Left lung (tissue), 4 donors: ENCODE measurements at regions not wholly inside any gene's neighbourhood (a gene's known extent, or its start where the extent isn't known, plus 50 kb on each side); places are given as distances from the start of the nearest gene placed in this dataset.

Experiments
- ATAC-seq: fragments of 200-7000 bp; cut with Tn5 transposase; one replicate; pipeline ENCODE4 v1.9.1; 2020; ENCODE audit warnings: moderate library complexity
- DNase-seq, 4 donors: peaks; one replicate each; pipeline ENCODE4 v3.0.0-alpha.2; 2013 to 2020
- H3K27ac ChIP-seq, 2 donors: fragments of 200-600 bp; sonication (generic) in 1 of 2; one replicate each; pipeline versions ENCODE4 v1.5.0 to v1.8.0; 2020 to 2021
- H3K27me3 ChIP-seq, 2 donors: fragments of 200-600 bp; sonication (generic) in 1 of 2; one replicate each; pipeline versions ENCODE4 v1.5.0 to v1.8.0; 2020 to 2021
- H3K36me3 ChIP-seq, 2 donors: fragments of 200-600 bp; sonication (generic) in 1 of 2; one replicate each; pipeline versions ENCODE4 v1.5.0 to v1.8.0; 2020 to 2021
- H3K4me1 ChIP-seq, 2 donors: fragments of 200-600 bp; one replicate each; pipeline ENCODE4 v1.8.0; 2021
- H3K4me3 ChIP-seq, 2 donors: fragments of 200-600 bp; sonication (generic) in 1 of 2; one replicate each; pipeline versions ENCODE4 v1.5.0 to v1.8.0; 2020 to 2021; ENCODE audit warnings: mild to moderate bottlenecking in 1 of 2
- H3K9me3 ChIP-seq, 2 donors: fragments of 200-600 bp; sonication (generic) in 1 of 2; one replicate each; pipeline versions ENCODE4 v1.5.0 to v1.8.0; 2020 to 2021
- intact Hi-C, 2 donors: fragments of 100-400 bp; cut with DNase I; formaldehyde crosslinking; loops; one replicate each; pipeline versions ENCODE4 v1.11.2 to v1.14.2; 2022
- TF ChIP-seq, protein P1 (sequence below), 2 donors: fragments of 200-600 bp; sonication (generic) in 1 of 2; IDR thresholded peaks; one replicate each; pipeline versions ENCODE4 v1.5.0 to v1.8.0; 2021; ENCODE audit warnings: antibody characterized with exemption in 2 of 2
- donor health status: DM: no; HTN: yes; CAD: no.
- donor health status: DM: no; HTN: no; CAD: no.

DNA sequence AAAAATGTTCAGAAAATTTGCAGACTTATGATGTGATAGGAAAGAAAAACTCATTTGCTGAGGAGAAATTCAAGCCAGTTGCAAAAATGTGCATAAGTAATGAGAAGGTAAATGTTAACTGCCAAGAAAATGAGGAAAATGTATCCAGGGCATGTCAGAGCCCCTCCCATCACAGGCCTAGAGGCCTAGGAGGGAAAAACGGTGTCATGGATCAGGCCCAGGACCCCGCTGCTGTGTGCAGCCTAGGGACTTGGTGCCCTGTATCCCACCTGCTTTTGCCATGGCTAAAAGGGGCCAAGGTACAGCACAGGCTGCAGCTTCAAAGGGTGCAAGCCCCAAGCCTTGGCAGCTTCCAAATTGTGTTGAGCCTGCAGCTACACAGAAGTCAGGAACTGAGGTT, 214.0 kb upstream of the ADGRL4 start:
- no peaks in the 10 kb centered on the region for H3K4me1 ChIP-seq

DNA sequence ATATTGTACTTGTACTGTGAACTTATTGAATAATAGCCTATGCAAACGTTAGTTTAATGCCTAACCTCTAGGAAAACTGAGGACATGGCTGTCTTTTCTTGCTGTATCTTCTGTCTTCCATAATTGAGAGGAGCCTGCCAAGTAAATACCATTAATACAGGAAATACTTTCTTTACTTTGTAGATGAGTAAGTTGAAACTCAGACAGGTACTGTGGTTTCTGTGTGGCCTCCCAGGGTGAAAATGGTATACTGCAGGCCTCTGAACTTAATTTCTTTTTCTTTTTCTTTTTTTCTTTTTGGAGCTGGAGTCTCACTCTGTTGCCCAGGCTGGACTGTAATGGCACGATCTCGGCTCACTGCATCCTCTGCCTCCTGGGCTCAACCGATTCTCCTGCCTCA, 208.8 kb upstream of the ADGRL4 start:
- DNase-seq (no peak), ATAC-seq (no peak)
- Histone ChIP-seq H3K4me3 (no peak overlapping the region), H3K27me3 (no peaks in the 10 kb centered on the region), H3K4me1 (no peaks in the 10 kb centered on the region), H3K27ac (no peak overlapping the region), H3K9me3 (peaks cover 0 to 10% of the 10 kb centered on the region in 2 donors), H3K36me3 (no peaks in the 10 kb centered on the region)
- intact Hi-C loops, result no loop called here
- TF ChIP-seq, protein P1, sequence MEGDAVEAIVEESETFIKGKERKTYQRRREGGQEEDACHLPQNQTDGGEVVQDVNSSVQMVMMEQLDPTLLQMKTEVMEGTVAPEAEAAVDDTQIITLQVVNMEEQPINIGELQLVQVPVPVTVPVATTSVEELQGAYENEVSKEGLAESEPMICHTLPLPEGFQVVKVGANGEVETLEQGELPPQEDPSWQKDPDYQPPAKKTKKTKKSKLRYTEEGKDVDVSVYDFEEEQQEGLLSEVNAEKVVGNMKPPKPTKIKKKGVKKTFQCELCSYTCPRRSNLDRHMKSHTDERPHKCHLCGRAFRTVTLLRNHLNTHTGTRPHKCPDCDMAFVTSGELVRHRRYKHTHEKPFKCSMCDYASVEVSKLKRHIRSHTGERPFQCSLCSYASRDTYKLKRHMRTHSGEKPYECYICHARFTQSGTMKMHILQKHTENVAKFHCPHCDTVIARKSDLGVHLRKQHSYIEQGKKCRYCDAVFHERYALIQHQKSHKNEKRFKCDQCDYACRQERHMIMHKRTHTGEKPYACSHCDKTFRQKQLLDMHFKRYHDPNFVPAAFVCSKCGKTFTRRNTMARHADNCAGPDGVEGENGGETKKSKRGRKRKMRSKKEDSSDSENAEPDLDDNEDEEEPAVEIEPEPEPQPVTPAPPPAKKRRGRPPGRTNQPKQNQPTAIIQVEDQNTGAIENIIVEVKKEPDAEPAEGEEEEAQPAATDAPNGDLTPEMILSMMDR (IDR thresholded peaks at IDR 0.05), result no peak

More for the DNA sequence above, 214.0 kb upstream of the ADGRL4 start:
- no peak for ATAC-seq
- TF ChIP-seq, protein P1 (IDR thresholded peaks at IDR 0.05), result no peak
- H3K9me3 ChIP-seq, result peaks cover 0 to 22% of the 10 kb centered on the region in 2 donors
- H3K36me3 ChIP-seq, result no peaks in the 10 kb centered on the region
- no peak for DNase-seq
- H3K4me3 ChIP-seq, result no peak overlapping the region
- H3K27ac ChIP-seq, result no peak overlapping the region
- H3K27me3 ChIP-seq, result no peaks in the 10 kb centered on the region
- intact Hi-C loops, result no loop called here

- no peaks in the 10 kb centered on the region for H3K27me3 ChIP-seq
- ATAC-seq, result no peak
- intact Hi-C loops, result no loop called here
- no peak overlapping the region for H3K4me3 ChIP-seq
- H3K9me3 ChIP-seq, result peaks cover 0 to 2% of the 10 kb centered on the region in 2 donors
- H3K4me1 ChIP-seq, result no peaks in the 10 kb centered on the region
- TF ChIP-seq, protein P1 (IDR thresholded peaks at IDR 0.05), result no peak
- H3K27ac ChIP-seq, result no peak overlapping the region
- H3K36me3 ChIP-seq, result no peaks in the 10 kb centered on the region
- no peak for DNase-seq
These were observed 201.3 kb upstream of the ADGRL4 start for GRCh38 chr1:79207786-79208185.

DNA sequence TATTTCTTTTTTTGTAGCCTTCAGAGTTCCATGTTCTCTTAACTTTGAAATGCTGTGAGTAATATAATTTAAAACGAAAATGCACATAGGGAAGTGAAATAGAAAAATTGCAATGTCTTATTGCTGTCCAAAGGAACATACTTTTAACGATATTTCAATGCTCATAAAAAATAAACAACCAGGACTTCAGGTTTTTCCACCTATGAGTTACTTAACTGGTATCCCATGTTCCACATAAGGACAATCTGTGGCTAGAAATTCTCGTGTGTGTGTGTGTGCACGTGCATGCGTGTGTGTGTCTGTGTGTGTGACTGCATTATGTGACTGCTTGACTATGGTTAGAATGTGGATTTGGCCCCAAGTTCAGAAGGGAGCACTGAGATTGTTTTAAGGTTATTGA, 200.8 kb upstream of the ADGRL4 start:
- H3K4me3 ChIP-seq, result no peak overlapping the region
- H3K4me1 ChIP-seq, result no peaks in the 10 kb centered on the region
- intact Hi-C loops, result no loop called here
- DNase-seq (no peak), ATAC-seq (no peak)
- peaks cover 0 to 2% of the 10 kb centered on the region in 2 donors for H3K9me3 ChIP-seq
- TF ChIP-seq, protein P1 (IDR thresholded peaks at IDR 0.05), result no peak
- H3K27ac ChIP-seq, result no peak overlapping the region
- H3K36me3 ChIP-seq, result no peaks in the 10 kb centered on the region
- H3K27me3 ChIP-seq, result no peaks in the 10 kb centered on the region

DNA sequence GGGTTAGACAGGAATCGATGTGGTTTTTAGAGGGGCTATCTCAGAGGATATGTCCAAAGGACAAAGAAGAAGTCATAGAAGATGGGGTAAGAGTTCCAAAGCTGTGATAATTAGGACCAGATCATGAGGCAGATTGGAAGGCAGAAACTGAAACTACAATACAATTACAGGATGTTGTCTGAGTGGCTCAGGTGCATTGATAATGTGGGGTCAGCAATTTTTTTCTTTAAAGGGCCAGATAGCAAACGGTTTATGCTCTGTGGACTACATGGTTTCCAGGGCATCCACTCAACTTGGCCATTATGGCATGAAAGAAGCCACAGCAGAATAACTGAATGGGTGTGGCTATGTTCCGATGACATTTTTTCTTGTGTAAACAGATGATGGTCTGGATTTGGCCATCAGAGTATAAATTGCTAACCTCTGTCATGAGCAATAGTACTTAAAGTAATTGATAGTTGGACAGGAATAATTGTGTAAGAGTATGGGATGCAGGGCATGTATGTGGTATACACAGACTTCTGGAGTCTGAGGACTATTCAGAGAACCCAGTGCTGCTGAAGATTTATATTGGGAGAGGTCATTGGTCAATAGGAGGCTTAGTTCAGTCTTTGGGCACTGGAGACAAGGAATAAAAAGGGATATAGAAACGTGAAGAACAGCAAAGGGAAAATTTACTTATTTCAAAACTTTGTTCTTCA, 198.4 kb upstream of the ADGRL4 start:
- TF ChIP-seq, protein P1 (IDR thresholded peaks at IDR 0.05), result no peak
- Histone ChIP-seq H3K36me3 (no peaks in the 10 kb centered on the region), H3K27ac (no peak overlapping the region), H3K9me3 (peaks cover 0 to 2% of the 10 kb centered on the region in 2 donors), H3K4me1 (no peaks in the 10 kb centered on the region), H3K27me3 (no peaks in the 10 kb centered on the region), H3K4me3 (no peak overlapping the region)
- ATAC-seq (no peak), DNase-seq (no peak)
- intact Hi-C loops, result no loop called here
